GM21423 (cell line): ENCODE measurements at regions not wholly inside any gene's neighbourhood (a gene's known extent, or its start where the extent isn't known, plus 50 kb on each side); places are given as distances from the start of the nearest gene placed in this dataset.

ENCODE experiments used
- ATAC-seq: cut with Tn5 transposase; IDR thresholded peaks from one replicate; pipeline ENCODE4 v1.9.1; 2021; ENCODE audit warnings: mild to moderate bottlenecking, moderate library complexity; ENCODE audit not compliant: unreplicated experiment

- ATAC-seq = no peak
Observed at GRCh38 chr1:192943108-192943507, 116.1 kb downstream of the UCHL5 start.

- ATAC-seq = no peak
Observed at GRCh38 chr1:192943522-192943921, 115.6 kb downstream of the UCHL5 start.

- no peak for ATAC-seq
Observed at GRCh38 chr1:192945390-192946130, 113.6 kb downstream of the UCHL5 start.

GRCh38 chr1:192949783-192950182 lies 109.4 kb downstream of the UCHL5 start:
- ATAC-seq = no peak

- ATAC-seq = no peak
Observed at GRCh38 chr1:192950926-192951325, 108.2 kb downstream of the UCHL5 start.

GRCh38 chr1:192951691-192952460 lies 107.3 kb downstream of the UCHL5 start:
- ATAC-seq = peak; percentile 88

- ATAC-seq = no peak
Observed at GRCh38 chr1:192952646-192953045, 106.5 kb downstream of the UCHL5 start.

- no peak for ATAC-seq
Observed at GRCh38 chr1:192954705-192955265, 104.4 kb downstream of the UCHL5 start.

- no peak for ATAC-seq
Observed at GRCh38 chr1:192958350-192958749, 100.8 kb downstream of the UCHL5 start.

GRCh38 chr1:192958871-192959270 lies 100.3 kb downstream of the UCHL5 start:
- ATAC-seq = no peak

GRCh38 chr1:192959657-192960186 lies 99.4 kb downstream of the UCHL5 start:
- no peak for ATAC-seq
